SHP77 (cell line): ENCODE measurements at regions not wholly inside any gene's neighbourhood (a gene's known extent, or its start where the extent isn't known, plus 50 kb on each side); places are given as distances from the start of the nearest gene placed in this dataset.
A peak's percentile ranks its signal among the peaks of the same experiment; 100 is the strongest.
"Not testable (repeated sequence)": the region's sequence is repeated elsewhere in the genome, so short reads cannot be mapped to it uniquely, and the experiment has no call there.

Experiments
- DNase-seq, 2 experiments: peaks; one replicate each; lab custom pipeline; 2025; lab: John Stamatoyannopoulos, UW

DNA sequence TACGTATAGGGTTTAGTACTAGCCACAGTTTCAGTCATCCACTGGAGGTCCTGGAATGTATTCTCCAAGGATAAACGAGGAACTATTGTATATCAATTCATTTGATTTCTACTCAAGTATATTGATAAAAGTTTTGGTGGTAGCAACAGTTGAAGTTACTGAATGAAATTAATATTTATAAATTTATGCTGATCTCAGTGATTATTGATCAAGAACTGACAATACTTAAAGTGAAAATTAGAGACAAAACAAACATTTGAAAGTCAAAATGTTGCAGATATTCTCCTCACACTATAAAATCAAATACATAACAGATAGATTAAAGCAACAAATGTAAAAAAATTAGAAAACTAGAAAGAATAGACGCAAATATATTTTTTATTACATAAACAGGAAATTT lies 150.9 kb upstream of the SLC35G4 start:
- DNase-seq: no peak

DNA sequence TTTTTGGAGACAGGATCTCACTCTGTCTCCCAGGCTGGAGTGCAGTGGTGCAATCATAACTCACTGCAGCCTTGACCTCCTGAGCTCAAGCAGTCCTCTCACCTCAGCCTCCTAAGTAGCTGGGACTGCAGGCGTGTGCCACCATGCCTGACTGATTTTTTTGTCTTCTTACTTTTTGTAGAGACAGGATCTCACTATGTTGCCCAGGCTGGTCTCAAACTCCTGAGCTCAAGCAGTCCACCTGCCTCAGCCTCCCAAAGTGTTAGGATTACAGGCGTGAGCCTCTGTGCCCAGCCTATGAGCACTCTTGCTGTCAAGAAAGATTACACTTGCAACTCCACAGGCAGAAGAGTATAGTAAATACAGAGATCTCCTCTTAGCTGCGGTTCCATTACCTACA lies 151.5 kb upstream of the SLC35G4 start:
- DNase-seq: not testable (repeated sequence)

DNA sequence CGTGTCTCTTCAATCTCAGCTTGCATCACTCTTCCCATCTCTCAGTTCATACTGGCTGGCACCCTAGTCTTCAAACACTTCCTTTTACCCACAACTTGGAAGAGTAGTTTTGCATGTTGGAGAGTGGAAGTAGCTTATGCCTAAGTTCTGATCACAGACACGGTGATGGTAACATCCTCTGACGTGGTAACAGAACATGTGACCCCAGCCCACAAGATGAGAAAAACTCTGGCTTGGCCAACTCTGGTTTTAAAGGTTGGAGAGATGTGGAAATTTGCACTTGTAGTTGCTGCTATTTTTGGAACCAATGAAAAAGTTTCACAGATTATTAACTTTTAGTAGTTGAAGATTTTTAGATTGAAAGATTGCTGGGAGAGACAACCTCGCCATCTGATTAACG lies 155.4 kb upstream of the SLC35G4 start:
- DNase-seq: no peak

DNA sequence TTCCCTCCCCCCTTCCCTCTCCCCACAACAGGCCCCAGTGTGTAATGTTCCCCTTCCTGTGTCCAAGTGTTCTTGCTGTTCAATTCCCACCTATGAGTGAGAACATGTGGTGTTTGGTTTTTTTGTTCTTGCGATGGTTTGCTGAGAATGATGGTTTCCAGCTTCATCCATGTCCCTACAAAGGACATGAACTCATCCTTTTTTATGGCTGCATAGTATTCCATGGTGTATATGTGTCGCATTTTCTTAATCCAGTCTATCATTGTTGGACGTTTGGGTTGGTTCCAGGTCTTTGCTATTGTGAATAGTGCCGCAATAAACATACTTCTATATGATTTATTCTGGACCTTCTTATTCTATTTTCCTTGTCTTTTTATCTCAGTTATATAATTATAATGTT lies 165.2 kb upstream of the SLC35G4 start:
- not testable (repeated sequence) for DNase-seq

DNA sequence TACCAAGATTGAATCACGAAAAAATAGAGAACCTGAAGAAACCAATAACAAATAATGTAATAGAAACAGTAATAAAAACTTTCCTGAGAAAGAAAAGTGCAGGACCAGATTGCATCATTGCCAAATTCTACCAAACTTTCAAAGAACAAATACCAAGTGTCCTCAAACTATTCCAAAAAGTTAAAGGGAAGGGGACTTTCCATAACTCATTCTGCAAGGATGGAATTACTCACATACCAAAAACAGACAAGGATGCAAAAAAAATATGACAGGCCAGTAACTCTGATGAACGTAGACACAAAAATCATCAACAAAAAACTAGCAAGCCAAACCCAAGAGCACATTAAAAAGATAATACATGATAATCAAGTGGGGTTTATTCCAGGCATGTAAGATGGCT lies 172.3 kb upstream of the SLC35G4 start:
- DNase-seq: no peak

DNA sequence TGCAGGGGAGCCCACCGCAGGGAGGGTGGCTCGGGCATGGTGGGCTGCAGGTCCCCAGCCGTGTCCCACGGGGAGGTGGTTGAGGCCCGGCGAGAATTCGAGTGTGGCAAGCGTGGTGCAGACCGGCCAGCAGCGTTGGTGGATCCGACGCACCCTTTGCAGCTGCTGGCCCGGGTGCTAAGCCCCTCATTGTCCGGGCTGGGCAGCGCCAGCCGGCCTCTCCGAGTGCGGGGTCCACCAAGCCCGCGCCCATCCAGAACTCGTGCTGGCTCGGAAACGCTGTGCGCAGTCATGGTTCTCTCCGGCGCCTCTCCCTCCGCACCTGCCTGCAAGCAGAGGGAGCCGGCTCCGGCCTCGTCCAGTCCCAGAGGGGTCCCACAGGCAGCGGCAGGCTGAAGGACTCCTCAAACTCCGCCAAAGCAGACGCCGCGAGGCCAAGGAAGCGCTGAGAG lies 177.0 kb upstream of the SLC35G4 start:
- no peak for DNase-seq

DNA sequence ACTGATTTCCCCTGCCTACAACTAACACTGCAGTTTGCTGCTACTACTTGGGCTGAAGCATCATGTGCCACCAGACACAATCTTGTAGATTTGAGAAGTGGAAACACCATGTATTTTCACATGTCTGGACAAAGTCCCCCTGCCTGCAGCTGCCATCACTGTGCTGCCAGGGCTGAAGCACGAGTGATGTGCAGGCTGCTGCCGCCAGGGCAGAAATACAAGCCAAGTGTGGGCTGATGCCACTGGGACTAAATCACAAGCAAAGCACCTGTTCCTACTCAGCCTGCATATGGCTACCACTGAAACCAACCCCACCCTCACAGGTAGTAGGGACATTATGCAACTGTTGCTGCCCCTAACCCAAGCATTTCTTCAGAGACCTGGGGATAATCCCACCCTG lies 179.5 kb upstream of the SLC35G4 start:
- no peak for DNase-seq

DNA sequence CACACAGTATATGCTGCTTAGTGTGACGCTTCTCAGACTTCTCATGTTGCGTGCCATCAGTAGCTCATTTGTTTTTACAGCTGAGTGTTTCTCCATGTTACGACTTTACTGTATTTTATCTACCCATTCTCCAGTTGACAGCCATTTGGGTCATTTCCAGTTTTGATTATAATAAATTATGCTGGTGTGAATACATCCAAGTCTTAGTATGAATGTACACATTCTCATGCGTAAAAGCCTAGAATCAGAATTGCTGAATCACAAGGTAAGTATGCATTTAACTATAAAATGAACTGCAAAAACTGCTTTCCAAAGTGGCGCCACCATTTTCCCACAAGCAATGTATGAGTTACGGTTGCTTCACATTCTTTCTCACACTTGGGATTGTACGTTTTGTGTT lies 184.2 kb upstream of the SLC35G4 start:
- no peak for DNase-seq

DNA sequence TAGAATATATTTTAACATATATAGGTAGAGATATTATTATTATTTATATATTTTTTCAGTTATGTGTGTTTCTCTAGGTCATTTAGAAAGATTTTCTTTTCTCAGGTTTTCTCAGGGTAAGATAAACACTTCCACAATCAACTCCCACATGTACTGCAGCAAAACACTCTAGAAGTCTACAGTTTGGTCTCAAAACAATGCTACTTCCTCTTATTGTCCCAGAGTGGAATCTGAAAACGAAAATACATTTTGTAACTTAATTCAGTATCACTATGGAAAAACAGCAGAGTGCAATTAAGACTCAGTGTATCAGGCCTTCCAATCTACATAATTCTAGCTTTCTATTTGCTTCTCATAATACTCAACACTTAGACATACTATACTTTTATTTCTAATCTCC lies 190.1 kb upstream of the SLC35G4 start:
- no peak for DNase-seq

DNA sequence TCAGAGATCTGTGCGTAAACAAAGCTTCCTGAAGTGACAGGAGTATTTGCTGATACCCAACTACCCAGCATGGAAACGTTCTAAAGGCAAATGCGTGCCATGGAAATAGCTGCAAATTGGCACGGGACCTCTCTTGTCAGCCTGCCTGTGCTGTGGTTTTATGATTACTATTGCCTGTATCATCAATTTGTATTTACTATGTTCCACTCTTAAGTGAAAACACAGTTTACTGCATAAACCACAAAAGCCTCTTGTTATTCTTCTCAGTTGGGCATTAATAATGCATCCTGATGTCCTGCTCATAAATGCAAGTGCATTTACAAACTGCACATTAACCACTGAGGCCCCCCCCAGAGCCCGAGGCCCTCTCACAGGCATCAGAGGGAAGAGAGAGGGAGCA lies 196.6 kb upstream of the SLC35G4 start:
- DNase-seq: no peak

DNA sequence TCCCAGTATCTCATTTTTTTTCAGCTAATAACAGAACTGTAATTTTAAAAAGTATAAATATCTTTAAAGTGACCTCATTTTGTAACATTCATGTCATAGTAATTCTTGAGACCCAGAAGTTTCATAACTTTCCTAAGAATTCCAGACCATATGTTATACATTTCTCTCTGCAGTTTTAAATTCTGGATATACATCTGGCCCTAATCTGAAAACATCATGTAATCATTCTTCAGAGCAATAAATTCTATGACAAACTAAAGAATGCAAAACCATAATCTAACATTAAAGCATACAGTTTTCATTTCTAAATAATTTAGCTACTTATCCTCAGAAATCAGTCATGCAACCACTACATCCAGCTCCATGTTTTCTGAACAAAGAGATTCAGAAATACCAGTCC lies 198.3 kb upstream of the SLC35G4 start:
- no peak for DNase-seq

DNA sequence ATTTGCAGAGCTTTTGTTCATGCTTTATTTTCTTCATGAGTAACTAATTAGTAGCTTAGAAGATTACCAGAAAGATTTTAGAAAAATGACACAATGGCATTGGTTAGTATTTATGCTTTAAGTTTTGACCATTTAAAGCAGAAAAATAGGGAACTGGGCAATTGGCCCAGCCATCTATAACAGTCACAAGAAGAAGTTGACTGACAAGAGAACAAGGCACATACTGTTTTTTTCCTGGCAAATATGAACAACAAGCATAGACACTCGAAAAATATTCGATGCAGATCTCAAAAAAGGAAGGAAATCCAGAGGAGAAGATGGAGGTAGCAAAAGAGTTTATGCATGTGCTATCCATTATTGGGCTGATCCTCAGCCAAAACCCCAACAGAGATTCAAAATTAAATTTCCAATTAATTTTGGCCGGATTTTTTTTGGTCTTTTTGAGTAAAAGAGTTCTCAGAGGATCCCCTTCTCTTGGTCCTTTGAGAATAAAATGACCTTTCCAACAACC lies 200.8 kb upstream of the SLC35G4 start:
- no peak for DNase-seq

DNA sequence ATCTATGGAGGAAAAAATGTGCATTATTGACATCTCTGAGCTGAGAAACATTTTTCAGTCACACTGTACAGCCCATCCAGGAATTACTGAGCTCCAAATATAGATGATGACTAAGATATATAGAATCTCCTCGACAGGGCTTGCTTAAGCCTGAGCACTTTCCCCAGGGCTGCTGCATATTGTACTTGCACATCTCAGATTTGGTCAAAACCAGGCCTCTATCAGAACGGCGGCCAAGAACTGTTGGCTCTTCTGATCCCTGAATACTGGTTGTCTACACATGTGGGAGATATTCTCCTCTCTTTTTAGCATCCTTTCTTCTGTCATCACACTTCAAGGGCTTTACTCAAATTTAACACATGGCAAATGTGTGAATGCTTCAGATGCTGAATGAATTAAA lies 201.5 kb upstream of the SLC35G4 start:
- no peak for DNase-seq

DNA sequence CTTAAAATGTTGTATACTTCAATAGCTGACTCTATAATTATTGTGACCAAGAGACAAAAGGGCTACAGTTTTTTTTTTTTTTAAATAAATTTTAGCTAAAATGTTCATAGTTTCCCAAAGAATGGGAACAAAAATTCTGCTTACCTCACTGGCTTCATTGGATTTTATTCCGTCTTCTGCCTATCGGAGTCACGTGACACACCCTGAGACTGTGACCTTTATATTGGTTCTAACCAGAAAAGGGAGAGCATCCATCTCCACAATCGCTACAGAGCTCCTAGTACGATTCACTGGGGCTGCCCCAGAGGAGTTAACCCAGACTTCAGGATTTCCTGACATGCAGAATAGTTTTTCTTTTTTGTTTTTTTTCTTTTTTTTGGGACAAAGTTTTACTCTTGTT lies 203.6 kb upstream of the SLC35G4 start:
- no peak for DNase-seq

DNA sequence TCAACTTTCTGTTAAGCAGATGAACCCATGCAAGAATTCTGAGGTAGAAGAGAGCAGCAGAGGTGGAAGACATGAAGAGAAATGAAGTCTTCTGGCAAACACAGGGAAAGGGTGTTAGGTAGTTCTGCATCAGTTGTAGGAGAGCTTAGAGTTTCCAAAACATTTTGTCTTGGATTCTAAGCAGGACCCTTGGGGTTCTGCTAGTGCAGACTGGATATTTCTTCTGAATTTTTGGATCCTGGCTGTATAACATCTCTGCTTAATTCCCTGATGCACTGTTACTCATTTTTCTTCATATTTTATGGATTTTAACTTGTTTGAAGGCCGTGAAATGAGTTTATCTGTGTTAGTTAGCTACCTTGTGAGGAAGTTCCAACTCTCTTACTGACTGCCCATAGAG lies 208.7 kb upstream of the SLC35G4 start:
- no peak for DNase-seq

DNA sequence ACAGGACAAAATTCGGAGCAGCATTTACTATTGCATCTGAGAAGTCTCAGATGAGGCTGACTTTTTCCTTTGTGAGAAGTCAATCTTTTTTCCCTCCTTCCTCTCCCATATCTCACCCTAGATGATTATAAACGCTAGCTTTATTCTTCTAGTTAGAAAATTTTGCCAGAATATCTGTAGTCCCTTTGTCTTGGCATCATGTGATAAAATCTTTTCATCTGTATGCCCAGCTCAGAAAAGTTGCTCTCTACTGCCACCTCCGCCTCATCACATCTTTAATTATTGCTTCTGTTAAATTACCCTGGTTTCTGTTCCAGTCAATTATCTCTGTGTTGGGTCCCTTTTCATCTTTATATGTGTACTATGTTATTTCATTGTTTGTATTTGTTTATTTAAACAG lies 210.8 kb upstream of the SLC35G4 start:
- DNase-seq: no peak

DNA sequence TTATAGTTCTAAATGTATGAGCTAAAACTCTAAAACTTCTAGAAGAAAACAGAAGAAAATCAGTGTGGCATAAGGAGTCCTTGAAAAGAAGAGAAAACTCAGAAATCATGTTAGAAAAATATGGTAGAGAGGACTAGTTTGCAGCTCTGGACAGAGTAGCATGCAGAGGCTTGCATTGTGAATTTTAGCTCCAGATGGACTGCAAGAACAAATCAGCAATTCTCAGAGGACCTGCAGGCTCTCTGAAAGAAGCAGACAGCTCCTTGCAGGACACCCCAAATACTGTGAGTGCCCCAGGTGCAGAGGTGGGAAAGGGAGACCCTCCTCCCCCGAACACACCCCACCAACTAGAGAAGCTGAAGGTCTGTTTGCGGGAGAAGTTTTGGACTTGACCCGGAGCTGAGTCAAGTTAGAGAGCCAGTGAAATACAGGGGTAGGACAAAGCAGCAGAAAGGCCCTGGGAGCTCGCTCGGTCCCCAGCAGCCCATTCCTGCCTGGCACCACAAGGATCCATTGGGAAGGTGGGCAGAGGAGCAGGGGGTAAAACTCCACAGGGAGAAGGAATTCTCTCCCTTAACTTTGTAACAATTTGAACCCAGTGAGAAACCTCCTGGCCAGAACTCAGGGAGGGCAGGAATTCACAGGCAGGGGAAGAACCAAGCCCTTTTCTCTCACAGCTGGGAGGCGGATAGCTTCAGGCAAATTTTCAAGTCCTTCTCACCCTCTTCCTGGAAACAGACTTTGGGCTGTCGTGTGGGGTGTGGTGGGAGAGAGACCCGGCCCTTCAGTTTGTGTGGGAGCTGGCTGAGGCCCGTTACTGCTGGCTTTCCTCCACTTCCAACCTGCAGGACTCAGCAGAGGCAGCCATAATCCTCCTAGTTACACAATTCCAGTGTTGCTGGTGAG lies 216.2 kb upstream of the SLC35G4 start:
- DNase-seq: no peak

DNA sequence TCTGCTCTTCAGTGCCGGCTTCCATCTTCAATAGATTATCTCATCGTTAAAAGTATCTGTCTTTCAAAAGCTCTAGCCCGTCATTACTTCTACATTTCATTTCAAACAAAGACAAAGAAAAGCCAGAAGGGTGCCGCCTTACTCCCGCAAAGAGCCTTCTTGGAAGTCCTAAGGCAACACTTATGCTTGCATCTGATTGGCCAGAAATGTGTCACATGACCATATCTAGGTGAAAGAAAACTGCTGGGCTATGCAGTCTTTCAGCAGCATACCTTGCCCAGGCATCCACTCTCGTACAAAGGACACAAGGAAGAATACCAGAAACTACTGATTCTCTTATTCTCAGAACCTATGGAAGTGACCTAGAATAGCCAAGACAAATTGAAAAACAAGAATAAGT lies 217.1 kb upstream of the SLC35G4 start:
- no peak for DNase-seq

DNA sequence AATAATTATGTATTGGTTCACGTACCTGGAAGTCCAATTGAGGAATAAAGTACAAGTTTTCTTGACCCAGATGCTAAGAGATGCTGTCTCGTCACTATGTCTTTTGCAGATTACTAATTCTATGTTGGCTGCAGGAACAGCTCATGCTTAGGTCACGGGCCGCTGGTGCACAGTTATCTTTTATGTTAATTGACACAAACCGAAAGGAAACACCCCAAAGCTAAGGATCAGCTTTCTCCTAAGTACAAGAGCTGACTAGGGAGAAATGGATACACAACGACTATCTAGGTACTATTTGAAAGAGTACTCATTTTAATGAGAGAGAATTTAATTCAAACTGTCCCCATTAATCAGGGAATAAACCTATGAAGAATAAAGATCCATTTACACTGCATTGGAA lies 217.7 kb upstream of the SLC35G4 start:
- no peak for DNase-seq

DNA sequence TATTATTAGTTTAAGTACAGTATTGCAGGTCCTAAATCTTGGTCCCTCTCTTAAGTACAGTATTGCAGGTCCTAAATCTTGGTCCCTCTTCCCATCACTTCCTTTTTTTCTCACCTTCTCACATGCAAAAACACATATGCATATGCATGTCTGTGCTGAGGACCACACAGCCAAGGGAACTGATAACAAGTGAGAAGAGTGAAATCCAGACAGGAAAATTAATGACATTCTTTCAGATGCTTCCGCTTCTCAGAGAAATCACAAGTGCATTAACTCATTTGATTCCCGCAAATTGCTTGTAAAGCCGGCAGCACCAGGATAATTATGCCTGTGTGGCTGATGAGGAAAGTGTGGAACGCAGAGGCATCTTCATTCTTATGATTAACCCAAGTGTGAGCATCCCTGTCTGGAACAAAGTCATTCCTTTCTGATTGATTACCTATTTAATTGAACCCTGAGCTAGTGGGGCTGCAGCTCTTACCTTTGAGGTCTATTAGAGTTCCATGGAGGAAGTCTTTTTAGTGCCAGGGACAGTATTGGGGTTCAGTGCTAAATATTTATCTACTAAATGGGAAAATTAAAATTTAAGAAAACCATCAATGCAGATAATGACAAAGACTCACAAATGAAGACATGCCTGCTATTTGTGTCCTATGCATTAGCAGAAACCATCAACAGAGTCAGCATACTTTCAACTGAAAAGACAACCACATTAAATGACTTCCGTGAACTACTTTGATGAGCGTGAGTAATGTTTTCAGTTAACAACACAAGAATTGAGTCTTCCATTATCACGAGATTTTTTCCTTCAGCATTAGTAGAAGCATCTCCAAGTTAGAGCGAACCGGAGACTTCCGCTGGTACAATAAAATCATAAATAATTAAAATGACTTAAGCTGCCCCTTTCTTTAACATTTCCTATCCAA lies 220.4 kb upstream of the SLC35G4 start:
- no peak for DNase-seq

DNA sequence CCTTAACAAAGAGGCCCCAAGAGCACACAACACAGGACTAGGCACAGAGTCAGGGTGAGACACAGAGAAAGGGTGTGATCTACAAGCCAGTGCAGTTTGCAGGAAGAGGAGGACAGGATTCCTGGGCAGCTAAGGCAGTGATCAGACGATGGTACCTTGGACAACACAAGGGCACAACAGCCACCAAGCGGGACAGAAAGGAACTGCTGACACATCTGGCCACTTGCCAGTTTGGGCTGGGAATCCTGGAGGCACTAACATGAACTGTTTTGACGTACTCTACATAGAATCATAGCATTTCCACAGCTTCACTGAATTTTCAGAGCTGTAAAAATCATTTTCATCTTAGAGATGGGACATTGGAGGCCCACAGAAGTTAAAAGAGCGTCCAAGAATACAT lies 221.5 kb upstream of the SLC35G4 start:
- DNase-seq: peak; percentile 35 to 59

DNA sequence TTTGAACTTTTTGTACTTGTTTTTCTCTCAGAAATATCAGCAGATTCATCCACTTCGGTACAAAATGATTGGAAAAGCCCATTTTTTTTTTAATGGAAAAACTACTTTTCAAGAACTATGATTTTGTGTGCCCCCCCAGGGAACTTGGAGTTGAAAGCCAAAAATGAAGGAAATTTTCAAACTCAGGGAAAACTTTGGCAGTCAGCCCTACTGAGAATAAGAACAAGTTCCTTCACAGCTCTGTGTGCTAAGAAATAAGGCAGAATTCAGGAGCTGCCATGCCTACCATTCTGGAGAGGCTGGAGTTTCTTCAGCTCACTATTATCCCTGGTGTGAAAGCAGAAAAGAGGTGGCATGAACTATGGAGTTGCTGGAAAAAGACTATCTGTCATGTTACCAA lies 226.0 kb upstream of the SLC35G4 start:
- no peak for DNase-seq

DNA sequence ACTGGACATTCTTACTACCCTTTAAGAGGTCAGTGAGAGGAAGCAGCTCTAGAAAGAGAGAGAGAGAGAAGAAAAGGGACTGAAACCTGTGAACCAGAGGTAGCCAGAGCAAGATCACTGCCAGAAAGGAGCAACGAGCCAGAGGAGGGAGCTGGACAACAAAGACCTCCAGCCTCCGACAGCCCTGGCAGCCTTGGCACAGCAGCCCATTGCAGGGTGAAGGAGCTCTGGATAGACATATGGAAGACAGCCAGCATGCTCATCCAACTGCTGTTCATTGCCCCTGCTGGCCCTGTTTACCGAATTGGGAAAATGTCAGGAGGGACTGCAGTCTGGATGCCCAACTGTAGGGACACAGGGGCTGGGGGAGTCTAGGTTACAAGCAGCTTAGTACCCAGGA lies 228.4 kb upstream of the SLC35G4 start:
- DNase-seq: no peak
